Natural killer cell (primary cell): ENCODE measurements at regions not wholly inside any gene's neighbourhood (a gene's known extent, or its start where the extent isn't known, plus 50 kb on each side); places are given as distances from the start of the nearest gene placed in this dataset.

Source experiments
- ATAC-seq, 3 donors: fragments of 150-1000 bp in 2 of 3; fragments of 200-7000 bp in 1 of 3; cut with Tn5 transposase; 1 replicate in 1 of 3; 2 replicates in 2 of 3; pipeline ENCODE4 v1.10.0; 2021; ENCODE audit warnings: mild to moderate bottlenecking in 2 of 3, moderate library complexity in 2 of 3
- DNase-seq, 2 donors: peaks; one replicate each; pipeline versions ENCODE4 v3.0.0 to v3.0.0-alpha.2; 2013 to 2021; ENCODE audit warnings: mixed read lengths in 1 of 2
- H3K27ac ChIP-seq: one replicate; pipeline ENCODE4 v1.5.1; 2013; ENCODE audit warnings: mild to moderate bottlenecking, low read length
- H3K27me3 ChIP-seq: one replicate; pipeline ENCODE4 v1.6.1; 2013; ENCODE audit warnings: low read length; ENCODE audit not compliant: control insufficient read depth, insufficient read depth
- H3K36me3 ChIP-seq: one replicate; pipeline ENCODE4 v1.6.1; 2013; ENCODE audit warnings: low read length; ENCODE audit not compliant: control insufficient read depth, insufficient read depth
- H3K4me1 ChIP-seq: one replicate; pipeline ENCODE4 v1.6.1; 2013; ENCODE audit warnings: low read length; ENCODE audit not compliant: control insufficient read depth, insufficient read depth
- H3K4me3 ChIP-seq: one replicate; pipeline ENCODE4 v1.5.1; 2013; ENCODE audit warnings: low read length
- H3K9me3 ChIP-seq: one replicate; pipeline ENCODE4 v1.6.1; 2013; ENCODE audit warnings: low read length; ENCODE audit not compliant: control insufficient read depth, insufficient read depth
- H3K27ac Mint-ChIP-seq, 2 donors: one replicate each; pipeline ENCODE4 v1.8.0; 2022; ENCODE audit warnings: mild to moderate bottlenecking in 2 of 2, mixed read lengths in 2 of 2, moderate library complexity in 1 of 2
- H3K27me3 Mint-ChIP-seq, 2 donors: one replicate each; pipeline ENCODE4 v1.8.0; 2022; ENCODE audit warnings: low read depth in 2 of 2, mixed read lengths in 2 of 2
- H3K36me3 Mint-ChIP-seq: one replicate; pipeline ENCODE4 v1.8.0; 2022; ENCODE audit warnings: mixed read lengths
- H3K4me1 Mint-ChIP-seq, 2 donors: one replicate each; pipeline ENCODE4 v1.8.0; 2022; ENCODE audit warnings: mixed read lengths in 2 of 2
- H3K4me3 Mint-ChIP-seq: one replicate; pipeline ENCODE4 v1.8.0; 2022; ENCODE audit warnings: mild to moderate bottlenecking, moderate library complexity, mixed read lengths
- H3K9me3 Mint-ChIP-seq, 2 donors: one replicate each; pipeline ENCODE4 v1.8.0; 2022; ENCODE audit warnings: mixed read lengths in 2 of 2
- WGBS: methylation state at CpG from one replicate; pipeline ENCODE4 v1.1.7; 2013; ENCODE audit warnings: missing lambda C conversion rate; ENCODE audit not compliant: insufficient coverage; 5-methylcytosine and 5-hydroxymethylcytosine counted together
- intact Hi-C: fragments of 100-400 bp; cut with micrococcal nuclease; formaldehyde crosslinking; loops from one replicate; pipeline ENCODE4 v1.14.2; 2022
- TF ChIP-seq, protein P1 (sequence below): fragments of 200-600 bp; IDR thresholded peaks from one replicate; pipeline ENCODE4 v1.8.0; 2022; ENCODE audit warnings: antibody characterized with exemption

DNA sequence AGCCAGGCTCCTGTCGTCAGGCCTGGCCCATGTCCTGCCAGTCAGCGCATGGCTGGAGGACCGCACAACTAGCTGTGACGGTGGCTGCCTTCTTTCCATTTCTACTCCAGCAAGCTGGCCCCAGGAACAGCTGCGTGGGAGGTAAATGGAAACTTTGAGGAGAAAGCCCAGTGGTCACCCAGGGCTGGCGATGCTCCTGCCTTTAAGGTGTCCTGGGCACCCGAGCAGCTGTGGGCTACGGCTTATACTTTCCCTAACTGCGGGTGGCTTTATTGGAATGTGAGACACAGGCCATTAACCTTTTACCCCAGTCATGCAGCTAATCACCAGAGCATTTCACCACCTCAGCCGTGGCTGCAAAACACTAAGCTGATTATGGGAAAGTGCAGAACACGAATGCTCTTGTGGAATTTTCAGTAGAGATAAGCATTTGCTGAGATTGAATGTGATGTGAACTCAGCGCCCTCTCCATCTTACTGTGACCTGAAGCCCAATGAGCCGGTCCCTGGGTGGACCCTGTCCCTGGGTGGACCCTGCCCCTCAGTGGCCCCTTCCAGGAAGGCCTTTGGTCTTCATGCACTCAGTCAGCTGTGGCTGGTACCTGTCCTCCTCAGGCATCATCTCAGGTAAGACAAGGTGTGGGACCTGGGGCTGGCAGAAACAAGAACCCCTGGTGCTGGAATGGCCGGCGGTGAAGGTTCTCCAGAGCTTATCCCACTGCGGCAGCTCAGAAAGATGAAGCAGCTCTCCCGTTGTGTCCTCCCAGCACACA is 275.4 kb upstream of the HS6ST1 start:
- Mint-ChIP-seq H3K4me1 (no peaks in the 10 kb centered on the region), H3K4me3 (no peak overlapping the region), H3K9me3 (no peaks in the 10 kb centered on the region), H3K36me3 (no peaks in the 10 kb centered on the region), H3K27ac (no peak overlapping the region), H3K27me3 (peaks cover 0 to under 1% of the 10 kb centered on the region in 2 donors)
- ATAC-seq = no peak
- DNase-seq = no peak
- Histone ChIP-seq H3K27me3 (no peaks in the 10 kb centered on the region), H3K9me3 (no peaks in the 10 kb centered on the region), H3K4me1 (no peaks in the 10 kb centered on the region), H3K27ac (no peak overlapping the region), H3K4me3 (no peak overlapping the region), H3K36me3 (no peaks in the 10 kb centered on the region)
- 89% methylated on average over 17 of the region's 17 CpGs for WGBS
- TF ChIP-seq, protein P1, sequence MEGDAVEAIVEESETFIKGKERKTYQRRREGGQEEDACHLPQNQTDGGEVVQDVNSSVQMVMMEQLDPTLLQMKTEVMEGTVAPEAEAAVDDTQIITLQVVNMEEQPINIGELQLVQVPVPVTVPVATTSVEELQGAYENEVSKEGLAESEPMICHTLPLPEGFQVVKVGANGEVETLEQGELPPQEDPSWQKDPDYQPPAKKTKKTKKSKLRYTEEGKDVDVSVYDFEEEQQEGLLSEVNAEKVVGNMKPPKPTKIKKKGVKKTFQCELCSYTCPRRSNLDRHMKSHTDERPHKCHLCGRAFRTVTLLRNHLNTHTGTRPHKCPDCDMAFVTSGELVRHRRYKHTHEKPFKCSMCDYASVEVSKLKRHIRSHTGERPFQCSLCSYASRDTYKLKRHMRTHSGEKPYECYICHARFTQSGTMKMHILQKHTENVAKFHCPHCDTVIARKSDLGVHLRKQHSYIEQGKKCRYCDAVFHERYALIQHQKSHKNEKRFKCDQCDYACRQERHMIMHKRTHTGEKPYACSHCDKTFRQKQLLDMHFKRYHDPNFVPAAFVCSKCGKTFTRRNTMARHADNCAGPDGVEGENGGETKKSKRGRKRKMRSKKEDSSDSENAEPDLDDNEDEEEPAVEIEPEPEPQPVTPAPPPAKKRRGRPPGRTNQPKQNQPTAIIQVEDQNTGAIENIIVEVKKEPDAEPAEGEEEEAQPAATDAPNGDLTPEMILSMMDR = no peak
- intact Hi-C loops = no loop called here

DNA sequence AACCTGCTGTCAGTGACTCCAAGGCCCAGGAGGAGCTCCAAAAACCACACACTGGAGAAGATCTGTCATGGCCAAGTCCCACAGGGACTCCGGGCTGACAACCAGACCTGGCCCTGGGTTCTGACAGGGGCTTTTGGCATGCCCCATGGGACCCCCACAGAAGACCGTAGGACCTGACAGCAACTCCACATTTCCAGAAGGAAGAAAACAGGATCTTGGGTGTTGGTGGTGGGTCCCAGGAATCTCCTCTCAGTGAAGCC is 275.9 kb upstream of the HS6ST1 start:
- TF ChIP-seq, protein P1 = no peak
- Histone ChIP-seq H3K36me3 (no peaks in the 10 kb centered on the region), H3K4me3 (no peak overlapping the region), H3K27me3 (no peaks in the 10 kb centered on the region), H3K4me1 (no peaks in the 10 kb centered on the region), H3K9me3 (no peaks in the 10 kb centered on the region), H3K27ac (no peak overlapping the region)
- 86% methylated on average over 2 of the region's 2 CpGs for WGBS
- intact Hi-C loops = no loop called here
- Mint-ChIP-seq H3K36me3 (no peaks in the 10 kb centered on the region), H3K4me3 (no peak overlapping the region), H3K9me3 (no peaks in the 10 kb centered on the region), H3K27ac (no peak overlapping the region), H3K4me1 (no peaks in the 10 kb centered on the region), H3K27me3 (no peaks in the 10 kb centered on the region)
- ATAC-seq = no peak
- DNase-seq = no peak

GRCh38 chr2:128594953-128595677 is 276.4 kb upstream of the HS6ST1 start:
- no peak for ATAC-seq
- TF ChIP-seq, protein P1 = no peak
- WGBS = 86% methylated on average over 13 of the region's 13 CpGs
- H3K9me3 Mint-ChIP-seq = no peaks in the 10 kb centered on the region
- H3K4me1 Mint-ChIP-seq = no peaks in the 10 kb centered on the region
- no peak overlapping the region for H3K27ac ChIP-seq
- H3K4me3 Mint-ChIP-seq = no peak overlapping the region
- DNase-seq = no peak
- H3K9me3 ChIP-seq = no peaks in the 10 kb centered on the region
- H3K27ac Mint-ChIP-seq = no peak overlapping the region
- intact Hi-C loops = no loop called here
- no peaks in the 10 kb centered on the region for H3K36me3 Mint-ChIP-seq
- no peaks in the 10 kb centered on the region for H3K27me3 Mint-ChIP-seq
- no peak overlapping the region for H3K4me3 ChIP-seq
- H3K4me1 ChIP-seq = no peaks in the 10 kb centered on the region
- H3K27me3 ChIP-seq = no peaks in the 10 kb centered on the region
- no peaks in the 10 kb centered on the region for H3K36me3 ChIP-seq
